NCI-H2029 (cell line): ENCODE measurements at regions not wholly inside any gene's neighbourhood (a gene's known extent, or its start where the extent isn't known, plus 50 kb on each side); places are given as distances from the start of the nearest gene placed in this dataset.
"Not testable (repeated sequence)": the region's sequence is repeated elsewhere in the genome, so short reads cannot be mapped to it uniquely, and the experiment has no call there.

Experiments used
- DNase-seq: peaks from one replicate; lab custom pipeline; 2025; lab: John Stamatoyannopoulos, UW

- no peak for DNase-seq
Observed at GRCh38 chr4:148542922-148543623, 100.9 kb upstream of the NR3C2 start.

DNA sequence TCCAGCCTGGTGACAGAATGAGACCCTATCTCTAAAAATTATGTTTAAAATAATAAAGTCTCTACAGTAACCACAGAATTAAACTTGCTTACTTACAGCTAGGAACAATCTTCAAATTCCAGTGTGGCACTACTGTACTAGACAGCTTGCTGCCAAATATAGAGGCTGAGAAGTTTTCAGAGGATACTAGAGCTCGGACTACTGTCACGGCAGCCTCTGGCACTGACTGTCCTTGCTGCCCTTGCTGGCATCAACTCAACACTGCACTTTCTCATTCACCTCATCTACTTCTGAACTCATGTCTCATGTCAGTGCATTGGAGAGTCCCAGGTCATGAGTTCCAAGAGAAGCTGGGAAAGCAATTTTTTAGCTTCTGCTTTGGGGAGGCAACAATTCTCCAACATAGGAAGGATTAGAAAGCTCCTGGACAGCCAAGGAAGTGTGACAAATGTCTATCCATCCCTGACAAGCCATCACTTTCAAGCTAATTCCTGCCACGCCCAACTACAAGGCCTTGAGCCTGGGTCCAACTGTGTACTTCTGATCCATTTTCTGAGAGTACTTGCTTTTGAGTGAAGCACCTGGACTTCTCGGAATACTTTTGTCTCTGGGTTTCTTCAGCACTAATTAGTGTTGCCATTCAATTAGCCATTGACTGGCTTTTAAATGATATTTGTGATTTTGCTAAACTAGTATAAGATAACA lies 98.6 kb upstream of the NR3C2 start:
- no peak for DNase-seq

DNA sequence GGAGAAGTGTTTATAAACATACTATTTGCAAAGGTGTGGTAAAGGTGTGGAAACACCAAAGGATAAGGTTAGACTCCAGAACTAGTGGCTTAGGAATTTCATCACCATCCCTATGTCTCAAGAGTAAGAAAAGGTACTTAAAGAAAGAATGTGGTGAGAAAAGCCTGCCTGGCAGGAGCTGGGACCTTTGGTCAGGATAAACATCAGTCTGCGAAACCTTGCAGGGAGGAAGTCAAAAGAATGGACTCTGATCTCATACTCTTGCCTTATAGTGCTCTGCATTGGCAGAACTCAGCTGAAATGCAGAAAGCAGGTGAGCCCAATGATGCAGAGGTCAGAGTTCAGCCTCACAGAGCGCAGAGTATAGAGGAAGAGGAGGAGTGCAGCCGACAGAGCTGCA lies 97.2 kb upstream of the NR3C2 start:
- DNase-seq = no peak

DNA sequence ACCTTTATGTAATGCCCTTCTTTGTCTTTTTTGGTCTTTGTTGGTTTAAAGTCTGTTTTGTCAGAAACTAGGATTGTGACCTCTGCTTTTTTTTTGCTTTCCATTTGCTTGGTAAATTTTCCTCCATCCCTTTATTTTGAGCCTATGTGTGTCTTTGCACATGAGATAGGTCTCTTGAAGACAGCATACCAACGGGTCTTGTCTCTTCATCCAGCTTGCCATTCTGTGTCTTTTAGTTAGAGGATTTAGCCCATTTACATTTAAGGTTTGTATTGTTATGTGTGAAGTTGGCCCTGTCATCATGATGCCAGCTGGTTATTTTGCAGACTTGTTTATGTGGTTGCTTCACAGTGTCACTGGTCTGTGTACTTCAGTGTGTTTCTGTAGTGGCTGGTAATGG lies 91.6 kb upstream of the NR3C2 start:
- DNase-seq = not testable (repeated sequence)

GRCh38 chr4:148530114-148530513 lies 87.9 kb upstream of the NR3C2 start:
- DNase-seq = no peak

- no peak for DNase-seq
Observed at GRCh38 chr4:148527571-148527970, 85.4 kb upstream of the NR3C2 start.

GRCh38 chr4:148522995-148523394 lies 80.8 kb upstream of the NR3C2 start:
- no peak for DNase-seq

GRCh38 chr4:148515248-148515647 lies 73.0 kb upstream of the NR3C2 start:
- DNase-seq = no peak

DNA sequence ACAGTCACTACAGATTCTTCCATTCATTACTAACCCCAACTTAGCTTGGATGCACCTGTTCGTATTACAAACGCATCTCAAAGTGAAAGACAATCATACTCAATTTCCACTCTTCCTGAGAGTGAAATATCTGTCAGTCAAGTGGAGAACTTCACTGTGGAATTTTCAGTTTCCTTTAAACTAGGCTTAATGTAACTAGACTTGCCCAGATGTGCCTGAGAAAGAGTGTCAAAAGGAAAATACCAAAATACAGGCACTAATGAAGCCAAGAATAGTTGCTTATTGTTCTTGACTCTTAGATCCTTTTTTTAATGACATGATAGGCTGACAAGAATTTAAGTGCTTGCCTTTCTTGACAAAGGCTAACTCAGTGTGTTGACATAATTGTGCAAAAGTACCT lies 72.4 kb upstream of the NR3C2 start:
- DNase-seq = no peak

DNA sequence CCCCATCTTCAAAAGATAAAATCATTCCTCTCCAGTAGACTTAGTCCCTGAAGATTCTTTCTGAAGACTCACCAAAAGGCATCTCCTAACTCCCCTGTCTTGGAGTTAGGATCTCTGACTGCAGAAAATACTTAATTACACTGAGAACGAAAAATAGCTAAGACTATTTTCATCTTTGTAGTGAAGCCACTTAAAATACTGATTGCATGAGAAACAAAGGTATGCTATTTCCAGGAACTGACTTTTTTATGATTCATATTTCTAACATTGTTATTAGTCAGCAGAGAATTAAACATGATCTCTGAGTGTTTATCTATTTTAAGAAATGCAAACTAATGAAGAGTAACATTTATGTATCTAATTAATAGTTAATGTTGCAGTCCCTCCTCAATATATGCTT lies 71.8 kb upstream of the NR3C2 start:
- DNase-seq = no peak

- no peak for DNase-seq
Observed at GRCh38 chr4:148510211-148510610, 68.0 kb upstream of the NR3C2 start.

DNA sequence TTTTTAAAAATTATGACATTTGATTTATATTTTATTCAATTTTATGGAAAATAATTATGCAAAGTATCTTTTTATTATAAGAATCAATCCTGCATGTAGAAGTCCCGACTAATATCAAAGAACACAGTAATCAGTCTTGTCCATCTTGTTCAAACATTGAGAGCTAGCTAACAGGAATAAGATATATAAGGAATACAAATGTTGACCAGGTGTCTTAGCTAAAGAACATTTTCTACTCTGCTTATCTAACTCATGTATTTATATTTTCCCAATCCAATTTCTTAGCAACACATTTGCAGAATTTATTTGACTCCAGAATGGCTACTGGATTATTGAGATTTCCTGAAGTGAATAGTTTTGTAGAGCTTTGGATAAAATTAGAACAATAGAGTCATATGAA lies 61.5 kb upstream of the NR3C2 start:
- no peak for DNase-seq

- no peak for DNase-seq
Observed at GRCh38 chr4:148497258-148497657, 55.0 kb upstream of the NR3C2 start.

DNA sequence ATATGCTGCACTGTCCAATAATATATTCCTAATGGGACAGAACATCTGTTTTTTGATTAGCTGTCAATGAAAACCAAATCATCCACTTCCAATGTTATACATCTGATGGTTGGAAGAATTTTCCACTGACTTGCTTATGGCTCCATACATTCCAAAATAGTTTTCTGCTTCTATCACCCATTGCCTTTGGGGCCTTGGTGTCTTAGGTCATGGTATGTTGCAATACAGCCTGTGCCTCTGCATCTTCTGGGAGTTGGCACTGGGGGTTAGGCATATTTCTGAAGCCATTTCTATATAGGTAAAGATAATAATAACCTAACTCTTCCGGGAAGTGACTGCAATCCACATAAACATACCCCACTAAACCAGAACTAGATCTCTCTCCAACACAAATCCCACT lies 53.2 kb upstream of the NR3C2 start:
- no peak for DNase-seq
